ENCODE measurements at regions not wholly inside any gene's neighbourhood (a gene's known extent, or its start where the extent isn't known, plus 50 kb on each side); places are given as distances from the start of the nearest gene placed in this dataset.

- TF ChIP-seq CTCF (optimal IDR thresholded peaks at IDR 0.05 in 1 of 3, IDR thresholded peaks at IDR 0.05 in 1 of 3, conservative IDR thresholded peaks at IDR 0.05 in 1 of 3; ENCODE audit: extremely low read depth in 1 of 3, insufficient read depth in 2 of 3, low read length in 3 of 3) (no peak), EZH2 (IDR thresholded peaks at IDR 0.05; ENCODE audit: low read length) (no peak)
Measured at GRCh38 chr17:53891726-53892125, 69.0 kb downstream of the KIF2B start.
